Endothelial cell of umbilical vein (primary cell): ENCODE measurements at regions not wholly inside any gene's neighbourhood (a gene's known extent, or its start where the extent isn't known, plus 50 kb on each side); places are given as distances from the start of the nearest gene placed in this dataset.

Experiments
- BruUV-seq: library from RNA; stranded (reverse); fragments of 400-500 nt; replicated peaks from 2 replicates; lab custom pipeline; 2021; lab: Mats Ljungman, UMichigan
- CTCF ChIA-PET: fragments of 300-600, 350-600 bp; sonication (Branson Sonifier 250); formaldehyde crosslinking; loops from one replicate; lab custom pipeline; 2021; ENCODE audit warnings: antibody characterized with exemption, inconsistent platforms; lab: Charles Lee
- POLR2A ChIA-PET: fragments of 300-600, 350-600 bp; sonication (Branson Sonifier 250); formaldehyde crosslinking; loops from one replicate; lab custom pipeline; 2021; ENCODE audit warnings: antibody characterized with exemption, inconsistent platforms; lab: Charles Lee
- DNase-seq: peaks from one replicate; pipeline ENCODE4 v3.0.0-alpha.2; 2011; ENCODE audit warnings: low read depth, low spot score
- FAIRE-seq: peaks from 2 replicates; lab custom pipeline; 2011; peaks lifted over from hg19 to GRCh38; lab: Jason Lieb, UNC
- H2AFZ ChIP-seq: 2 replicates; pipeline ENCODE4 v1.6.0; 2012; ENCODE audit warnings: low read depth, low read length, control low read depth, inconsistent platforms
- H3K27ac ChIP-seq: 2 replicates; pipeline ENCODE4 v1.5.1; 2011; ENCODE audit warnings: low read depth, mild to moderate bottlenecking, control low read depth, low read length, moderate library complexity; ENCODE audit not compliant: insufficient read depth
- H3K27me3 ChIP-seq, 2 experiments: 2 replicates each; pipeline versions ENCODE4 v1.6.0 to v1.6.1; 2011; ENCODE audit warnings: low read length in 2 of 2, mixed read lengths in 1 of 2; ENCODE audit not compliant: control insufficient read depth in 2 of 2, insufficient read depth in 2 of 2
- H3K36me3 ChIP-seq, 2 experiments: 2 replicates in 1 of 2; 3 replicates in 1 of 2; pipeline ENCODE4 v1.5.1; 2011; ENCODE audit warnings: low read length in 2 of 2, mild to moderate bottlenecking in 1 of 2, moderate library complexity in 1 of 2; ENCODE audit not compliant: control insufficient read depth in 2 of 2, insufficient read depth in 2 of 2; ENCODE audit errors: extremely low read depth in 1 of 2
- H3K4me1 ChIP-seq: 3 replicates; pipeline ENCODE4 v1.5.1; 2011; ENCODE audit warnings: mild to moderate bottlenecking, low read length; ENCODE audit not compliant: control insufficient read depth, insufficient read depth; ENCODE audit errors: extremely low read depth
- H3K4me2 ChIP-seq: 2 replicates; pipeline ENCODE4 v1.6.1; 2011; ENCODE audit warnings: low read length, control low read depth, mixed read lengths; ENCODE audit not compliant: insufficient read depth
- H3K4me3 ChIP-seq, 3 experiments: fragments of 200-600 bp in 1 of 3; sonication (generic), shearing (Covaris generic) in 1 of 3; replicated peaks in 1 of 3; 2 replicates each; pipeline ENCODE4 v1.5.1; 2011 to 2016; ENCODE audit warnings: control low read depth in 3 of 3, low read length in 3 of 3, mild to moderate bottlenecking in 2 of 3, inconsistent platforms in 1 of 3, low read depth in 1 of 3, moderate library complexity in 1 of 3; ENCODE audit not compliant: insufficient read depth in 1 of 3
- H3K79me2 ChIP-seq: 2 replicates; pipeline ENCODE4 v1.6.0; 2012; ENCODE audit warnings: low read length, inconsistent platforms; ENCODE audit not compliant: control insufficient read depth, insufficient read depth
- H3K9ac ChIP-seq: replicated peaks from 2 replicates; pipeline ENCODE3; 2011; ENCODE audit warnings: low read length, control low read depth; ENCODE audit not compliant: insufficient read depth; ENCODE audit errors: extremely low read depth
- H3K9me1 ChIP-seq: replicated peaks from 3 replicates; pipeline ENCODE4 v1.6.0; 2011; ENCODE audit warnings: mild to moderate bottlenecking, low read length; ENCODE audit not compliant: control insufficient read depth, insufficient read depth; ENCODE audit errors: extremely low read depth
- H3K9me3 ChIP-seq: replicated peaks from 2 replicates; pipeline ENCODE4 v1.5.1; 2012; ENCODE audit warnings: low read length, inconsistent platforms; ENCODE audit not compliant: control insufficient read depth, insufficient read depth
- H4K20me1 ChIP-seq: replicated peaks from 2 replicates; pipeline ENCODE3; 2011; ENCODE audit warnings: mild to moderate bottlenecking, low read length; ENCODE audit not compliant: control insufficient read depth, insufficient read depth; ENCODE audit errors: extremely low read depth
- EZH2 ChIP-seq: IDR thresholded peaks from 2 replicates; pipeline ENCODE4 v1.6.1; 2012; ENCODE audit warnings: borderline replicate concordance, low read depth, mild to moderate bottlenecking, moderate library complexity, low read length, inconsistent platforms; ENCODE audit not compliant: severe bottlenecking
- FOS ChIP-seq: IDR thresholded peaks from 2 replicates; pipeline ENCODE4 v1.6.1; 2011; ENCODE audit warnings: mild to moderate bottlenecking, low read length, moderate library complexity, borderline replicate concordance; ENCODE audit not compliant: insufficient read depth
- GATA2 ChIP-seq: IDR thresholded peaks from 2 replicates; pipeline ENCODE4 v1.7.0; 2011; ENCODE audit warnings: low read depth, mild to moderate bottlenecking, moderate library complexity, mixed read lengths, low read length; ENCODE audit not compliant: insufficient read length, insufficient read depth
- JUN ChIP-seq: IDR thresholded peaks from 2 replicates; pipeline ENCODE4 v1.6.1; 2011; ENCODE audit warnings: borderline replicate concordance, low read depth; ENCODE audit not compliant: insufficient read length, insufficient read depth
- MYC ChIP-seq: IDR thresholded peaks from one replicate; pipeline ENCODE4 v1.6.1; 2011; ENCODE audit warnings: mild to moderate bottlenecking, low read depth, low read length
- POLR2A ChIP-seq: IDR thresholded peaks from 2 replicates; pipeline ENCODE4 v1.6.1; 2012; ENCODE audit warnings: low read depth, mild to moderate bottlenecking, control low read depth, low read length
- POLR2AphosphoS5 ChIP-seq: IDR thresholded peaks from 2 replicates; pipeline ENCODE4 v1.6.1; 2012; ENCODE audit warnings: low read depth, mild to moderate bottlenecking, control low read depth, low read length, moderate library complexity; ENCODE audit not compliant: insufficient read depth
- dilution Hi-C: fragments of 300-500 bp; cut with MboI; formaldehyde crosslinking; loops from one replicate; pipeline ENCODE4 v1.15.0; 2019; ENCODE audit warnings: low sequenced_read_pairs; ENCODE audit not compliant: extremely low pct_ligation_motif_present
- intact Hi-C: fragments of 100-400 bp; cut with micrococcal nuclease; formaldehyde crosslinking; loops from one replicate; pipeline ENCODE4 v1.10.0; 2022
- TF ChIP-seq, protein P1 (sequence below): IDR thresholded peaks from 2 replicates; pipeline ENCODE4 v1.6.1; 2011; ENCODE audit not compliant: insufficient read depth, insufficient read length
- TF ChIP-seq, protein P2 (sequence below), 2 donors: IDR thresholded peaks; 1 replicate in 1 of 2; 2 replicates in 1 of 2; pipeline ENCODE4 v1.5.1; 2011; ENCODE audit warnings: low read length in 2 of 2, mild to moderate bottlenecking in 2 of 2, moderate library complexity in 2 of 2, control low read depth in 1 of 2, inconsistent platforms in 1 of 2, low read depth in 1 of 2; ENCODE audit not compliant: insufficient read depth in 1 of 2; ENCODE audit errors: extremely low read depth in 1 of 2

DNA sequence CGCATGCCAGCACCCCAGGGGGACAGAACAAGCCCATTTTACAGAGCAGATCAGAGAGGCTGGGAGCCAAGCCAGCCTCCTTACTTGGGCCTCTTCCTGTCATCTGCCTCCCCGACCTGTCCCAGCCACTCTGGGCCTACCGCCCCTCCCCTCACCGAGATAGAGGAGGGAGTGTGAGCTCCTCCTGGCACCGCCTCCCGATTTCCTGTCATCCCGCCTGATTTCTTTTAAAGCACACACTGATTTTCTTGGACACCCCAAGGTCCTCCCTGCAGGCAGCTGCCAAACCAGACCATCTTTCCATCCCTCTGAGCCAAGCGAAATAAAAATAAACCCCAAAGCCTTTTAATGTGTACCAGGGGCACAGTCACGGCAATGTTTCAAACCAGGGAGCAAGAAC is 108.4 kb downstream of the RFLNA start:
- BruUV-seq = no TSS peak
- POLR2A ChIA-PET = no interaction called here
- no peak for TF ChIP-seq GATA2
- no peak for TF ChIP-seq JUN
- TF ChIP-seq POLR2AphosphoS5 = no peak
- no peak for TF ChIP-seq EZH2
- TF ChIP-seq, protein P1, sequence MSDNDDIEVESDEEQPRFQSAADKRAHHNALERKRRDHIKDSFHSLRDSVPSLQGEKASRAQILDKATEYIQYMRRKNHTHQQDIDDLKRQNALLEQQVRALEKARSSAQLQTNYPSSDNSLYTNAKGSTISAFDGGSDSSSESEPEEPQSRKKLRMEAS = no peak
- TF ChIP-seq POLR2A = no peak
- TF ChIP-seq, protein P2, sequence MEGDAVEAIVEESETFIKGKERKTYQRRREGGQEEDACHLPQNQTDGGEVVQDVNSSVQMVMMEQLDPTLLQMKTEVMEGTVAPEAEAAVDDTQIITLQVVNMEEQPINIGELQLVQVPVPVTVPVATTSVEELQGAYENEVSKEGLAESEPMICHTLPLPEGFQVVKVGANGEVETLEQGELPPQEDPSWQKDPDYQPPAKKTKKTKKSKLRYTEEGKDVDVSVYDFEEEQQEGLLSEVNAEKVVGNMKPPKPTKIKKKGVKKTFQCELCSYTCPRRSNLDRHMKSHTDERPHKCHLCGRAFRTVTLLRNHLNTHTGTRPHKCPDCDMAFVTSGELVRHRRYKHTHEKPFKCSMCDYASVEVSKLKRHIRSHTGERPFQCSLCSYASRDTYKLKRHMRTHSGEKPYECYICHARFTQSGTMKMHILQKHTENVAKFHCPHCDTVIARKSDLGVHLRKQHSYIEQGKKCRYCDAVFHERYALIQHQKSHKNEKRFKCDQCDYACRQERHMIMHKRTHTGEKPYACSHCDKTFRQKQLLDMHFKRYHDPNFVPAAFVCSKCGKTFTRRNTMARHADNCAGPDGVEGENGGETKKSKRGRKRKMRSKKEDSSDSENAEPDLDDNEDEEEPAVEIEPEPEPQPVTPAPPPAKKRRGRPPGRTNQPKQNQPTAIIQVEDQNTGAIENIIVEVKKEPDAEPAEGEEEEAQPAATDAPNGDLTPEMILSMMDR (IDR thresholded peaks at IDR 0.05; ENCODE audit: extremely low read depth in 1 of 2, insufficient read depth in 1 of 2, low read depth in 1 of 2, low read length in 2 of 2) = no peak
- TF ChIP-seq FOS = no peak
- TF ChIP-seq MYC = no peak
- Histone ChIP-seq H3K9me3 (no peaks in the 10 kb centered on the region), H3K9ac (no peak overlapping the region), H3K4me2 (no peak overlapping the region), H3K9me1 (no peaks in the 10 kb centered on the region), H3K4me1 (peaks cover 4% of the 10 kb centered on the region), H3K36me3 (peaks cover 0 to 4% of the 10 kb centered on the region in 2 experiments), H3K79me2 (no peaks in the 10 kb centered on the region), H3K4me3 (no peak overlapping the region), H2AFZ (no peak overlapping the region), H3K27ac (no peak overlapping the region), H4K20me1 (no peaks in the 10 kb centered on the region), H3K27me3 (no peaks in the 10 kb centered on the region)
- CTCF ChIA-PET = interaction anchor here (1.0 to 1.4 kb wide), 4 partner anchors 23 to 96 kb away, joined by 3 to 5 read pairs (median 4); no protein-coding TSS in a partner anchor
- dilution Hi-C loops = no loop called here
- intact Hi-C loops = no loop called here
- DNase-seq (no peak), FAIRE-seq (no peak)
